Fibroblast of skin of abdomen (primary cell): ENCODE measurements at regions not wholly inside any gene's neighbourhood (a gene's known extent, or its start where the extent isn't known, plus 50 kb on each side); places are given as distances from the start of the nearest gene placed in this dataset.
A peak's percentile ranks its signal among the peaks of the same experiment; 100 is the strongest.

Experiments
- DNase-seq: peaks from one replicate; pipeline ENCODE4 v3.0.0-alpha.2; 2013

DNA sequence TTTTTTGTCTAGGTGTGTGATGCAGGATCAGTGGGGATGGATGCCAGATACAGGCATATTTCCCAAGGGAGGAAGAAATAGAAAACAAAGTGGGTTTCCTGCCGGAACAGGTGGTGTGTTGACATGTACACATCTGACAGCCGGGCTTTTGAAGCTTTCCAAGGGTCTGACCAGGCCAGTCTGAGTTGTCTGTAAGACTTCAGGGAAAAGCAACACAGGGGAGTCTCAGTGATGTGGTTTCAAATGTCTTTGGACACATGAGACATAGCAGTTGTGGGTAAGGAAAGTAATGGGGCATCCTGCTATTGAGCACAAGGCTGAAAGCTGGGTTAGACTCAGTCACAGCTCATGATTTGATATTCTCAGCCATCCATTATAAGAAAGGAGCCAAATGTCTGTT is 274.9 kb downstream of the PIK3R1 start:
- no peak for DNase-seq

DNA sequence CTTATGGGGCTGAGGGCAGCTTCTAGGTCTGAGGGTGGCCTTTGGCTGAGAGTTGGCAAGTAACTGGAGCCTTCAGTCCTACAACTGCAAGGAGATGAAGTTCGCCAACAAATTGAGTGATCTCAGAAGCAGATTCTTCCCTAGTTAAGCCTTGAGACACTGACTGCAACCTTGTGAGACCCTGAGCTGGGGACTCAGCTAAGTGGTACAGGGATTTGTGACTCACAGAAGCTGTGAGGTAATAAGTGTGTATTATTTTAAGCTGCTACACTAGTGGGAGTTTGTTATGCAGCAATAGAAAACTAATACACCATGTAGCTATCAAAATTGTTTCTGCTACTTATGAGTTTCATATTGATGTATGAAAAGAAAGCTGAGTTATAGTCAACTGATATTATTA is 279.2 kb downstream of the PIK3R1 start:
- no peak for DNase-seq

DNA sequence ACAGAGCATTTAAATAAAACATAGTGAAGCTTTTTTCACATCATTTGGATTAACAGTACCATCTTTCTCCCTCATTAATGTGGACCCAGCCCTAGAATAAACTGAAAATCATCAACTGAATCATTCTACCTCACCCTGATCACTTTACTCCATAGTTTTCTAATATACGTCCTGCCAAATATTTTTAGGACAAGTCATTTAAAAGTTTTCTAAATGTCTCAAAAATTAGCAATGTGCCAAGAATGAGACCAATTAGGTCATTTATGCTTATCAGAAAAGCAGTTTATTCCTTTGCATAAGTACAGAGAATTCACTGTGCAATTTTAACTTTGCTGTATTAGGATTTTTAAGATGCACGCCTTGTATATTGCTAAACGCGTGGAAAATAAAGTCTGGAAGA is 284.4 kb downstream of the PIK3R1 start:
- peak; percentile 78 for DNase-seq

DNA sequence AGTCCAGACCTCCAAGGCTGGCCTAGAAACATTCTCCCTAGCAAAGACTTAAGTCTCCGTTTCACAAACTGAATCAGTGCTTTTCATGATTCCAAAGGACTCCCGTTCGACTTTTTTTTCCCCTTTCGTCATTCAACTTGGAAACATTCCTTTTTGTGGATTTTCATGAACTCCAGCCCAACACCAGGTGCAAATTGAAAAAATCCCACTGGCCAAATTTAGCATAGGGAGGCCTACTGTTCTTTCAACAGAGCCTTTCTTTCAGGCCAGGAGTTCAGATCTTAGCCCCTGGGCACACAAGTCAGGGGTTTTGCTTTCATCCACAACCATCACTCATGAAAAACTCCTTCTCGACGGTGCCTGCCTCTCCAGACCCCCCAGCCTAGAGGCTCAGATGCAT is 285.3 kb downstream of the PIK3R1 start:
- DNase-seq = no peak

- DNase-seq = peak; percentile 29
Measured at GRCh38 chr5:68502531-68502930, 287.0 kb downstream of the PIK3R1 start.

GRCh38 chr5:68504306-68504705 is 288.8 kb downstream of the PIK3R1 start:
- peak; percentile 41 for DNase-seq

- peak; percentile 18 for DNase-seq
Measured at GRCh38 chr5:68505917-68506860, 290.6 kb downstream of the PIK3R1 start.

GRCh38 chr5:68515514-68515913 is 300.0 kb downstream of the PIK3R1 start:
- no peak for DNase-seq

GRCh38 chr5:68518286-68518685 is 302.7 kb downstream of the PIK3R1 start:
- no peak for DNase-seq

- DNase-seq = no peak
Measured at GRCh38 chr5:68519143-68519542, 303.6 kb downstream of the PIK3R1 start.

DNA sequence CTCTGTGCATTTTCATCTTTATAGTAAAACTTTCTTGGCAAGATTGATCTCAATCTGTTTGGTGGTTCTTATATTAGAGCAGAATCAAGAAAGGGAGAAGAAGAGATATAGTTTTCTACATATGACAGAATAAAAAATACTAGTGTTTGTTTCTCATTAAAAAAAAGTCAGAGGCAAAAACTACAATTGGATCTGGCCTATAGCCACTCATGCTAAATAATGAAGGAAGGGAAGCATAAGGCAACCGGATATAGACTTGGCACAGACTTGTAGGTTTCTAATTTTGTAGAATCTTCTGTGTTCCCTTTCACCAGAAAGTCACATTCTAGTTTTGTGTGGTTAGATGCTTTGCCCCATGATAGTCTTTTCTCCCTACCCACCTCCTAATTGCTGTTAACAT is 306.2 kb downstream of the PIK3R1 start:
- DNase-seq = no peak

GRCh38 chr5:68522863-68523262 is 307.3 kb downstream of the PIK3R1 start:
- peak; percentile 42 for DNase-seq

DNA sequence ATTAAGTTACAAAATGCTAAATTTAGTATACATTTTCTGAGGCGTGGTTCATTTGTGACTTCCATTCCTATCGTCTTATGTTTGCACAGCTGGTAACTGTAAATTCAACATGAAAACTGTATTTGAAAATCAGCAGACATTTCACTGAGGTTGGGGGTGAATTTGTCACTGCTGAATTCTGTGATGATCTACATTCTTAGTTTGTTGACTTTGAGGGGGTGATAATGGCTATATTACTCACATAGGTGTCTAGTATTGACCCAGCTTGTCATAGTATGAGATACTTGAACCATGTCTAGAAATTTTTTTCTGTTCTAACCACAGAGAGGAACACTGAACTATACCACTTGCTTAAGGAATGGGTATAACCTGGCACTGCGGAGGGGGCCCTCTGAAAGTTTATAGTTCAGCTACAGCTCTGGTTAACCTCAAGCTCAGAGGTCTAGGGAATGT is 313.3 kb downstream of the PIK3R1 start:
- DNase-seq = peak; percentile 78

DNA sequence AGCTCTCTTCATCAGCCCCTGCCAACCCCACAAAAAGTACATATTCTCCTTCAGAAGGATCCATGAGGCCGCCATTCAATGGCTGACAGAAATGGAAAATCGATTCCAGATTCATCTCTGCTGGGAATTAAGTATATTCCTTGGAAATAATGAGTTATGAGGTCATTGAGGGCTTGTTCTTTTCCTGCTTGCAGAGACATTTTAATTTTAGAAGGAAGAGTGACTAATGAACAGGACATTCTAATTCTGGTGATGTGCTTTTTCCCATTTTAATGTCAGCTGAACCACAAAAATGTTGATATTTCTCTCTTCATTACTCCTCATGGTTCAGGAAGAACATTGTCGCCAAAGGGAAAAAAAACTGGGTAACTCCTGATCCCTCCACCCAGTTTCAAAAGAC is 314.0 kb downstream of the PIK3R1 start:
- DNase-seq = peak; percentile 78

DNA sequence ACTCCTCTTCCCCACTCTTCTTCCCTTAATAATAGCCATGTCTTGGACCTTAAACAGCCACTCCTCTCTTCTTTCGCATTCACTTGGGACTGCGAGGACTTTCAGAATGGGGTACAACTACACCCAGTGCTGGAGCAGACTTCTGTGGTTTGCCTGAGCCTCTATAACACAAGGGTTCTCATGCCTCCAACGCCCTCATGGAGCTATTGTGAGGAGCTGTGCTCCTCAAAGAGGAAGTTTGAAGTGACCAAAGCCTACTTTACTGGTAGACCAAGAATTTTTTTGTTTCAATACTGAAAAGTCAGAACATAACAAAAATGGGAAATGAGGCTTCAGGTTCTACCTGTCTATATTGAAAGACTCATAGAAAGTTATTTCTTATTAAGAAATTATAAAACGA is 316.4 kb downstream of the PIK3R1 start:
- no peak for DNase-seq

- DNase-seq = no peak
Measured at GRCh38 chr5:68533051-68533450, 317.5 kb downstream of the PIK3R1 start.

- DNase-seq = no peak
Measured at GRCh38 chr5:68533571-68534084, 318.1 kb downstream of the PIK3R1 start.

DNA sequence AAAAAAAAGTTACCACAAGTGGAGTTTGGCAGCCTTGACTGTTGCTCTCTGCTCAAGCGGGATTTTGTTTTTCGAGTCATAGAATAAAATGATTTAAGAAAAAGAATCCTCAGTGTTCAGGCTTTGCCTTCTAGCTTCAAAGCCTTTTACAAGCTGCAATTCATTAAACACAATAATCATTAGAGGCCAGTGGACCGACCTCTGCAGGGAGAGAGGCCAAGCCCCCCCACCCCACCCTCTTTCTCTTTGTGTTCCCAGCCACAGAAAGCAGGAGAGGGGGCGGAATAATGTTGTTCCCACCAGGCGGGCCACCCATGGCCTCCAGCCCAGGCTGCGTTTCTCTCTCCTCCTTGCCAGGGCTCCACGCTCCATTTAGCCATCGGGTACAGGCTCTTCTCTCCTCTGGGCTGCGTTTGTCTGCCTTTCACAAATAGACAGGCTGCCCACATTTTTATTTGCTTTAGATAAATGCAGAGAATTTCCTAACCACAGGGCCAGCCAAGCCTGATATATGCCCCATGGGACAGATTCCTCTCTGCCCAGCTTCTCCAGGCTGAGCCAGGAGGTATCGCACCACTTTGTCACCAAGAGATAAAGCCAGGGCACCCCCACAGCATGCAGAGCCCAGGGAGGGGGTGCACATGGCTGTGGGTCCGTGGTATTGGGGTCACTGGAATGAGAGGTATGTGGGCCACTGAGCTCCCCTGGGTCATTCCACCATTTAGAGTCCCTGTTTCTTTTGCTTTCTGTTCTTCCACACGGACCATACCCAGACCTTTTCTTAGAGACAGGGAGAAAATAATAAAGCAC is 318.8 kb downstream of the PIK3R1 start:
- peak; percentile 28 for DNase-seq

- DNase-seq = no peak
Measured at GRCh38 chr5:68534956-68535520, 319.5 kb downstream of the PIK3R1 start.

GRCh38 chr5:68538814-68539420 is 323.4 kb downstream of the PIK3R1 start:
- DNase-seq = no peak

- DNase-seq = no peak
Measured at GRCh38 chr5:68540798-68541590, 325.4 kb downstream of the PIK3R1 start.

GRCh38 chr5:68542207-68542606 is 326.7 kb downstream of the PIK3R1 start:
- DNase-seq = peak; percentile 39
